K562 (cell line): ENCODE measurements at regions not wholly inside any gene's neighbourhood (a gene's known extent, or its start where the extent isn't known, plus 50 kb on each side); places are given as distances from the start of the nearest gene placed in this dataset.

Experiments used
- CTCF ChIP-seq, 3 experiments: IDR thresholded peaks in 2 of 3; conservative IDR thresholded peaks in 1 of 3; 2 replicates each; pipeline ENCODE4 v1.5.1; 2011 to 2012; ENCODE audit warnings: low read length in 3 of 3, mild to moderate bottlenecking in 3 of 3, control low read depth in 2 of 3, improper control_type of control experiment in 1 of 3, inconsistent platforms in 1 of 3, low read depth in 1 of 3, mixed read lengths in 1 of 3, moderate library complexity in 1 of 3; ENCODE audit not compliant: insufficient read depth in 2 of 3
- EZH2 ChIP-seq: IDR thresholded peaks from 2 replicates; pipeline ENCODE4 v1.6.1; 2012; ENCODE audit warnings: low read depth, mild to moderate bottlenecking, inconsistent platforms, low read length, borderline replicate concordance
- HBP1 ChIP-seq: fragments of 450-650 bp; formaldehyde crosslinking; IDR thresholded peaks from 2 replicates; pipeline ENCODE4 v1.4.0; 2022; ENCODE audit warnings: missing genetic modification characterization
- HMG20B ChIP-seq: fragments of 250-450 bp; sonication (Bioruptor Pico); IDR thresholded peaks from 2 replicates; pipeline ENCODE4 v1.5.0; 2021; ENCODE audit warnings: mild to moderate bottlenecking
- MYNN ChIP-seq, 2 experiments: sonication (generic); formaldehyde crosslinking in 1 of 2; IDR thresholded peaks; 2 replicates each; pipeline versions ENCODE4 v1.5.0 to v1.6.1; 2016 to 2020; ENCODE audit warnings: antibody characterized with exemption in 1 of 2, missing genetic modification reagents in 1 of 2
- PML ChIP-seq: IDR thresholded peaks from 2 replicates; pipeline ENCODE4 v1.6.1; 2012; ENCODE audit warnings: low read length, inconsistent platforms
- POLR2AphosphoS5 ChIP-seq: IDR thresholded peaks from 2 replicates; pipeline ENCODE4 v1.6.1; 2011; ENCODE audit warnings: mild to moderate bottlenecking, low read depth, low read length, moderate library complexity; ENCODE audit not compliant: control insufficient read depth, insufficient read depth
- RERE ChIP-seq: sonication (generic); formaldehyde crosslinking; IDR thresholded peaks from 2 replicates; pipeline ENCODE4 v1.8.0; 2023; ENCODE audit warnings: missing genetic modification reagents, mild to moderate bottlenecking, borderline replicate concordance
- RHOXF2B ChIP-seq: fragments of 250-450 bp; sonication (Bioruptor Pico); conservative IDR thresholded peaks from 2 replicates; pipeline ENCODE4 v1.5.1; 2021
- SMARCC2 ChIP-seq: fragments of 450-650 bp; IDR thresholded peaks from 2 replicates; pipeline ENCODE4 v1.6.1; 2017; ENCODE audit warnings: antibody characterized with exemption, moderate library complexity, mild to moderate bottlenecking, low read depth
- TOE1 ChIP-seq, 2 experiments: fragments of 450-650 bp in 1 of 2; sonication (generic) in 1 of 2; formaldehyde crosslinking in 1 of 2; IDR thresholded peaks; 2 replicates each; pipeline versions ENCODE4 v1.7.1 to v1.8.0; 2016 to 2022; ENCODE audit warnings: borderline replicate concordance in 2 of 2, mild to moderate bottlenecking in 2 of 2, antibody characterized with exemption in 1 of 2, inconsistent platforms in 1 of 2, low read depth in 1 of 2, missing genetic modification reagents in 1 of 2, moderate library complexity in 1 of 2
- TSHZ1 ChIP-seq: fragments of 250-450 bp; sonication (Bioruptor Pico); IDR thresholded peaks from 2 replicates; pipeline ENCODE4 v1.4.0; 2020; ENCODE audit warnings: mild to moderate bottlenecking, moderate library complexity
- ZNF76 ChIP-seq: fragments of 250-450 bp; sonication (Bioruptor Pico); IDR thresholded peaks from 2 replicates; pipeline ENCODE4 v1.4.0; 2020; ENCODE audit warnings: mild to moderate bottlenecking, moderate library complexity, borderline replicate concordance

- TF ChIP-seq PML: no peak
- no peak for TF ChIP-seq HMG20B
- TF ChIP-seq TOE1 (IDR thresholded peaks at IDR 0.05; ENCODE audit: borderline replicate concordance): no peak
- no peak for TF ChIP-seq TOE1 (CRISPR knock-in tag; IDR thresholded peaks at IDR 0.05; ENCODE audit: borderline replicate concordance, low read depth)
- TF ChIP-seq RERE (CRISPR knock-in tag): no peak
- no peak for TF ChIP-seq RHOXF2B (CRISPR knock-in tag)
- no peak for TF ChIP-seq CTCF (IDR thresholded peaks at IDR 0.05 in 2 of 3, conservative IDR thresholded peaks at IDR 0.05 in 1 of 3; ENCODE audit: insufficient read depth in 2 of 3, low read depth in 1 of 3, low read length in 3 of 3)
- no peak for TF ChIP-seq TSHZ1
- TF ChIP-seq EZH2: no peak
- no peak for TF ChIP-seq MYNN (IDR thresholded peaks at IDR 0.05)
- no peak for TF ChIP-seq MYNN (CRISPR knock-in tag; IDR thresholded peaks at IDR 0.05)
- no peak for TF ChIP-seq HBP1 (CRISPR knock-in tag)
- no peak for TF ChIP-seq POLR2AphosphoS5
- no peak for TF ChIP-seq ZNF76 (CRISPR knock-in tag)
- no peak for TF ChIP-seq SMARCC2
Observed at GRCh38 chr14:73784988-73785313, 66.7 kb upstream of the PTGR2 start.
